ENCODE measurements at regions not wholly inside any gene's neighbourhood (a gene's known extent, or its start where the extent isn't known, plus 50 kb on each side); places are given as distances from the start of the nearest gene placed in this dataset.

- H2BK120ac ChIP-seq (ENCODE audit: low read depth, low read length, poor library complexity, severe bottlenecking), result no peak overlapping the region
- no peak for TF ChIP-seq CTCF (conservative IDR thresholded peaks at IDR 0.05)
- H3K4me1 ChIP-seq (ENCODE audit: insufficient read depth, low read length), result no peaks in the 10 kb centered on the region
- H3K23me2 ChIP-seq (ENCODE audit: insufficient read length, low read depth, low read length, poor library complexity, severe bottlenecking), result no peaks in the 10 kb centered on the region
- no peak overlapping the region for H3K14ac ChIP-seq (ENCODE audit: insufficient read depth, low read length)
- H3K27me3 ChIP-seq (ENCODE audit: insufficient read depth, low read length), result no peaks in the 10 kb centered on the region
- Mint-ChIP-seq H3K36me3 (ENCODE audit: insufficient read depth in 1 of 3, low read depth in 3 of 3) (peaks cover under 1 to 5% (median 3%) of the 10 kb centered on the region in 3 experiments; a peak in 3 of 7 replicates), H3K4me1 (no peaks in the 10 kb centered on the region), H3K9me3 (peaks cover 3 to 7% of the 10 kb centered on the region in 2 experiments; a peak in 4 of 5 replicates), H3K27ac (no peak overlapping the region), H3K4me3 (no peak overlapping the region), H3K27me3 (ENCODE audit: low read depth) (no peaks in the 10 kb centered on the region)
- H4K91ac ChIP-seq (ENCODE audit: insufficient read length, low read depth, low read length), result no peak overlapping the region
- H3K56ac ChIP-seq (ENCODE audit: insufficient read length, low read depth, low read length), result no peak overlapping the region
- no peak overlapping the region for H2AK5ac ChIP-seq (ENCODE audit: insufficient read length, low read length)
- no peak overlapping the region for H2BK5ac ChIP-seq (ENCODE audit: insufficient read length, low read length)
- no peak overlapping the region for H3K4ac ChIP-seq (ENCODE audit: low read depth, low read length)
- H4K8ac ChIP-seq (replicated peaks; ENCODE audit: insufficient read length, low read depth, low read length), result no peak overlapping the region
- WGBS (ENCODE audit: extremely low coverage, insufficient read length, low lambda C conversion rate), result no CpG with 5 or more reads among the region's 2 CpGs
- H4K20me1 ChIP-seq (ENCODE audit: control insufficient read depth, insufficient read depth, insufficient read length), result no peaks in the 10 kb centered on the region
- no peak overlapping the region for H3K27ac ChIP-seq (ENCODE audit: insufficient read length, low read depth, low read length)
- no peak overlapping the region for H3K18ac ChIP-seq (ENCODE audit: insufficient read length, low read depth, low read length)
- no peak overlapping the region for H3K4me2 ChIP-seq (ENCODE audit: insufficient read depth, insufficient read length, low read length)
- H3K79me2 ChIP-seq (ENCODE audit: insufficient read depth, low read length), result no peaks in the 10 kb centered on the region
- H2AFZ ChIP-seq (ENCODE audit: low read length), result no peak overlapping the region
- no peak overlapping the region for H3K23ac ChIP-seq (ENCODE audit: insufficient read length, low read depth, low read length)
- H3K9ac ChIP-seq (ENCODE audit: extremely low read depth, insufficient read length, low read length), result no peak overlapping the region
- H3K9me3 ChIP-seq (ENCODE audit: control insufficient read depth, low read depth, low read length), result no peaks in the 10 kb centered on the region
- no peak overlapping the region for H2BK15ac ChIP-seq (ENCODE audit: low read depth, low read length)
- no peak overlapping the region for H4K5ac ChIP-seq (ENCODE audit: insufficient read length, low read depth, low read length)
- H3T11ph ChIP-seq (ENCODE audit: low read length), result no peak overlapping the region
- DNase-seq, result no peak
- H2BK12ac ChIP-seq (ENCODE audit: insufficient read length, low read depth, low read length), result no peak overlapping the region
- no peak overlapping the region for H2BK20ac ChIP-seq (ENCODE audit: low read depth, low read length, poor library complexity, severe bottlenecking)
- no peaks in the 10 kb centered on the region for H3K79me1 ChIP-seq (ENCODE audit: insufficient read depth, low read depth, low read length, poor library complexity, severe bottlenecking)
Measured at GRCh38 chr4:100739426-100739825, 221.6 kb upstream of the EMCN start.

Measured in H9 (cell line).